ENCODE measurements at regions not wholly inside any gene's neighbourhood (a gene's known extent, or its start where the extent isn't known, plus 50 kb on each side); places are given as distances from the start of the nearest gene placed in this dataset.
"Not testable (repeated sequence)": the region's sequence is repeated elsewhere in the genome, so short reads cannot be mapped to it uniquely, and the experiment has no call there.

GRCh38 chr5:167852515-167852914, 438.9 kb upstream of the WWC1 start:
- intact Hi-C loops (cut with DNase I; ENCODE audit: low total_unique reads): no loop called here
- Histone ChIP-seq H3K36me3 (no peaks in the 10 kb centered on the region), H3K4me1 (no peaks in the 10 kb centered on the region), H3K27ac (no peak overlapping the region), H3K9me3 (no peaks in the 10 kb centered on the region), H3K4me3 (no peak overlapping the region), H3K27me3 (no peaks in the 10 kb centered on the region)
- WGBS, 2 donors (ENCODE audit: low coverage in 1 of 2): 87% methylated on average over 5 of the region's 5 CpGs
- no peak for DNase-seq
- in situ Hi-C loops (cut with MboI; ENCODE audit: low pct_ligation_motif_present in 1 of 4, low pct_unique_long_range_greater_than_20kb in 1 of 4, low sequenced_read_pairs in 3 of 4): no loop called here
- TF ChIP-seq CTCF (IDR thresholded peaks at IDR 0.05) (no peak), POLR2AphosphoS5 (IDR thresholded peaks at IDR 0.05) (no peak), EP300 (IDR thresholded peaks at IDR 0.05; ENCODE audit: low read depth) (no peak), POLR2A (IDR thresholded peaks at IDR 0.05) (no peak)

GRCh38 chr5:167853421-167853820, 438.0 kb upstream of the WWC1 start:
- in situ Hi-C loops (cut with MboI; ENCODE audit: low pct_ligation_motif_present in 1 of 4, low pct_unique_long_range_greater_than_20kb in 1 of 4, low sequenced_read_pairs in 3 of 4): no loop called here
- no peak overlapping the region for H3K27ac ChIP-seq
- no peaks in the 10 kb centered on the region for H3K36me3 ChIP-seq
- intact Hi-C loops (cut with DNase I; ENCODE audit: low total_unique reads): no loop called here
- no peaks in the 10 kb centered on the region for H3K9me3 ChIP-seq
- 62 to 69% methylated on average over 4 of the region's 4 CpGs for WGBS, 2 donors (ENCODE audit: low coverage in 1 of 2)
- H3K4me1 ChIP-seq: no peaks in the 10 kb centered on the region
- no peak for DNase-seq
- H3K27me3 ChIP-seq: no peaks in the 10 kb centered on the region
- TF ChIP-seq POLR2AphosphoS5 (IDR thresholded peaks at IDR 0.05) (no peak), POLR2A (IDR thresholded peaks at IDR 0.05) (no peak), CTCF (IDR thresholded peaks at IDR 0.05) (no peak), EP300 (IDR thresholded peaks at IDR 0.05; ENCODE audit: low read depth) (no peak)
- no peak overlapping the region for H3K4me3 ChIP-seq

GRCh38 chr5:167855818-167856217, 435.6 kb upstream of the WWC1 start:
- in situ Hi-C loops (cut with MboI; ENCODE audit: low pct_ligation_motif_present in 1 of 4, low pct_unique_long_range_greater_than_20kb in 1 of 4, low sequenced_read_pairs in 3 of 4): no loop called here
- intact Hi-C loops (cut with DNase I; ENCODE audit: low total_unique reads): no loop called here

GRCh38 chr5:167857321-167857720, 434.1 kb upstream of the WWC1 start:
- H3K27me3 ChIP-seq: no peaks in the 10 kb centered on the region
- H3K36me3 ChIP-seq: no peaks in the 10 kb centered on the region
- no peak for DNase-seq
- in situ Hi-C loops (cut with MboI; ENCODE audit: low pct_ligation_motif_present in 1 of 4, low pct_unique_long_range_greater_than_20kb in 1 of 4, low sequenced_read_pairs in 3 of 4): no loop called here
- no peak for TF ChIP-seq EP300 (IDR thresholded peaks at IDR 0.05; ENCODE audit: low read depth)
- no peaks in the 10 kb centered on the region for H3K9me3 ChIP-seq
- no peak overlapping the region for H3K27ac ChIP-seq
- no peaks in the 10 kb centered on the region for H3K4me1 ChIP-seq
- intact Hi-C loops (cut with DNase I; ENCODE audit: low total_unique reads): no loop called here
- WGBS, 2 donors (ENCODE audit: low coverage in 1 of 2): 57 to 66% methylated on average over 3 of the region's 3 CpGs
- H3K4me3 ChIP-seq: no peak overlapping the region

More at GRCh38 chr5:167855818-167856217, 435.6 kb upstream of the WWC1 start:
- Histone ChIP-seq H3K27me3 (no peaks in the 10 kb centered on the region), H3K9me3 (no peaks in the 10 kb centered on the region), H3K4me3 (no peak overlapping the region), H3K27ac (no peak overlapping the region), H3K36me3 (no peaks in the 10 kb centered on the region), H3K4me1 (no peaks in the 10 kb centered on the region)
- DNase-seq: no peak
- TF ChIP-seq POLR2A (IDR thresholded peaks at IDR 0.05) (no peak), POLR2AphosphoS5 (IDR thresholded peaks at IDR 0.05) (no peak), CTCF (IDR thresholded peaks at IDR 0.05) (no peak), EP300 (IDR thresholded peaks at IDR 0.05; ENCODE audit: low read depth) (no peak)
- 43 to 58% methylated on average over 2 to 3 of the region's 3 CpGs for WGBS, 2 donors (ENCODE audit: low coverage in 1 of 2)

GRCh38 chr5:167858186-167858855, 433.1 kb upstream of the WWC1 start:
- H3K27me3 ChIP-seq; in situ Hi-C loops (cut with MboI; ENCODE audit: low pct_ligation_motif_present in 1 of 4, low pct_unique_long_range_greater_than_20kb in 1 of 4, low sequenced_read_pairs in 3 of 4); intact Hi-C loops (cut with DNase I; ENCODE audit: low total_unique reads); H3K4me1 ChIP-seq; H3K4me3 ChIP-seq; H3K9me3 ChIP-seq; DNase-seq; H3K36me3 ChIP-seq; H3K27ac ChIP-seq: not testable (repeated sequence)
- 88 to 95% methylated on average over 1 to 32 of the region's 50 CpGs for WGBS, 2 donors (ENCODE audit: low coverage in 1 of 2)

Measured in transverse colon (tissue), 4 donors.